GM18907 (cell line): ENCODE measurements at regions not wholly inside any gene's neighbourhood (a gene's known extent, or its start where the extent isn't known, plus 50 kb on each side); places are given as distances from the start of the nearest gene placed in this dataset.

Experiments used
- ATAC-seq: cut with Tn5 transposase; IDR thresholded peaks from one replicate; pipeline ENCODE4 v1.9.1; 2021; ENCODE audit warnings: mild to moderate bottlenecking, moderate library complexity; ENCODE audit not compliant: unreplicated experiment

DNA sequence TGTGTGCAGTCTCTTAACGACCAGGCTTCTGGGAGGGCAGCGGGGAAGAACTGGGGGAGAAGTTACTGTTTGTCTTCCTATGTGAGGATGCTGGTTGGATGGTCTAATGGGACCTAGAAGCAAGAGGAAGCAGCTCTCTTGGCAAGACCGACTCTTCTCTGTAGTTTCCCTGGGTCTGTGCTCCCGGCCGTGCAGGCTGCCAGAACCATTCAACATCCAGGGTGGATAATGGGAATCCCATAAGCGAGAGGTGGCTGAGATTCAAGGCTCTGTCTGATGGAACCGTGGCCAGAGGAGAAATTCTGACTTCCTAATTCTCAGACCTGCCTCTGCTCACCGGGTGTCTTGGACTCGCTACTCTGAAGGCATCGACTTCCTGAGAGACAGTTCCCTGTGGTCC lies 561.0 kb upstream of the TBX3 start:
- ATAC-seq: no peak

DNA sequence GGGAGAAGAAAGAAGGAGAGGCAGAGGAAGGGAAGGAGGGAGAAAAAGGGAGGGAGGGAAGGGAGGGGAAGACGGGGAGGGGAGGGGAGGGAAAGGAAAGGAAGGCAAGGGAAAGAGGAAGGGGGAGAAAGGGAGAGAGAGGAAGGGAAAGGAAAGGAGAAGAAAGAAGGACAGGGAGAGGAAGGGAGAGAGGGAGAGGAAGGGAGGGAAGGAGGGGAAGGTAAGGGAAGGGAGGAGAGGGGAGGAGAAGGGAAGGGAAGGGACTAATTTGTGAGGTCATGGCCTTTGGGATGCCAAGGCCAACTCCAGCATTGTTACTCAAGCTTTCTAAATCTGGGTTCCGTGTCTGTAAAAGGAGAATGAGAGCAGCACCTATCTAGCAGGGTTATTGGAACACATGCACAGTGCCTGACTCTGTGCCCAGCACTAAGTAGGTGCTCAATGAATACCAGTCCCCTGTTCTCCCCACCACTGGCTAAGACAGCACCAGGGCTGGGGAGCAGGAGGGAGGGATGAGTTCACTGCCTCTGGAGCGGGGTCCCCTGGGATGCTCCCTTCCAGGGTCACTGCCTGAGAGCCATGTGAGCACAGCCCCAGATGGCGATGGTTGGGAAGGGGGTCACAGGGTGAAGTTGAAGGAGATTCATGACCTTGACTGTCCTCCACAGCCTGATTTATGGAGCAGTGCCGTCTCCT lies 560.1 kb upstream of the TBX3 start:
- ATAC-seq: no peak

GRCh38 chr12:115240251-115240650 lies 556.3 kb upstream of the TBX3 start:
- ATAC-seq: no peak

GRCh38 chr12:115235880-115236279 lies 551.9 kb upstream of the TBX3 start:
- ATAC-seq: no peak

- ATAC-seq: no peak
Measured at GRCh38 chr12:115233891-115234543, 550.0 kb upstream of the TBX3 start.

GRCh38 chr12:115232455-115233156 lies 548.6 kb upstream of the TBX3 start:
- ATAC-seq: no peak

GRCh38 chr12:115230606-115231005 lies 546.6 kb upstream of the TBX3 start:
- no peak for ATAC-seq

DNA sequence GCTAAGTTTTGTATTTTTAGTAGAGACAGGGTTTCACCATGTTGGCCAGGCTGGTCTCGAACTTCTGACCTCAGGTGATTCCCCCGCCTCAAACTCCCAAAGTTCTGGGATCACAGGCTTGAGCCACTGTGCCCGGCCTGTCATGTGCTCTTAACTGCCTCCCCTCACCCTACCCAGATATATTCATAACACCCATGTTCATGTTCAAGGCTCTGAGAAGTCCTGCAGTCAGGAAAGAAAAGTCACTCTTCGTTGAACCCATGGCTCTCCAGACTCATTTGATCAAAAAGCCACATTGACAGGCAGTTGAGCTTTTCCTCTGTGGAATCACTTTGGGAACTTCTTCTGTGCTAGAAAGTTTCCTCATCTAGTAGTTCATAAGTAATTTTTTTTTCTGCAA lies 545.5 kb upstream of the TBX3 start:
- no peak for ATAC-seq

DNA sequence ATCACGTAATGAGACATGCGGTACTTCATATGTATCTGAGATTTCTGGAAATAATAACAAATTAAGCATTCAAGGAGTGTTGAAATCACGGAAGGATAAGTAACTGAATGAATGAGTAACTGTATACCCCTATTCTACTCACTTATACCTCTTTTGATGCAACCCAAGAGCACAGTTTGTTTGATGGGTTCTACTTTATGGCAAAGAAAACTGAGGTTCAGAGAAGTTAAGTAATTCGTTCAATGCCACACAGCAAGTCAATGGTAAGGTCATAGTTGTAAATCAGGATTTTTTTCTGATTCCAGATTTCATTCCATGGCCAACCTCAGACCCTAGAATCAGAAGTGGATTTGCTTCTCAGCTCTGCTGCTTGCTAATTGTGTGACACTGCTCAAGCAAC lies 544.5 kb upstream of the TBX3 start:
- ATAC-seq: no peak

GRCh38 chr12:115227137-115227615 lies 543.2 kb upstream of the TBX3 start:
- ATAC-seq: no peak

DNA sequence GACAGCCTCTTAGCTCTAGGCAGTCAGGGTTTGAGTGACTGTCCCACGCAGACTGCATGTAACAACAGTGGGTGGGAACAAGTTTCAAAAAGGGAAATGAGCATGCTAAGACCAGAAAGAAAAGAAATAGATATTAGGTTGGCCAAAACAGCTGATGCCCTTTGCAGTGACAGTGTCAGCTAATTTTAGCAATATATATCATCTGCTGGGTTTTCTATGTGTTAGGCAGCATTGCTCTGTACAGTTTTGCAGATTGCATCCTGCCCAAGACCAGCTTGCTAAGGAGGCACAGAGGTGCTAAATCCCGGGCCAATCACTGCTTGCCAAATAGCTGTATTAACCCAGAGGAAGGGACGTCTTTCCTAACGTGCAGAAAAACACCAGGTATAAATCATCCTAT lies 541.9 kb upstream of the TBX3 start:
- no peak for ATAC-seq

DNA sequence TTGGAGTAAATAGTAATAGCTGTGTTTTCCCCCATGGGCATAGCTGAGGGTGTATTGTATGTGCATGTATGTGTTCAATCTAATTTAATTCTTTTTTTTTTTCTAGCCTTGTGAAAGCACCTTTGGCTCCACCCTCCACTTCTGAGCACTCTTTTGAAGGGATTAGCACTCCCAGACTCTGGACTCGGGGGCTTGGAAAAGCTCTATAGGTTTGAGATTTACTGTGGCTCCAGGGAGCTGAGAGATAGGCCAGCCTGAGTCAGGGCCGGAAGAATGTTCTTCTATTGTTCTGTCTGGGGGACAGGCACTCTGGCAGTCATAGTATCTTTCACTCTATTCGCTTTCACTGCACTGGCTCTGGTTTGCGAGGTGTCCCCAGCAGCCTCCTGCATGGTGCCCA lies 540.0 kb upstream of the TBX3 start:
- no peak for ATAC-seq

DNA sequence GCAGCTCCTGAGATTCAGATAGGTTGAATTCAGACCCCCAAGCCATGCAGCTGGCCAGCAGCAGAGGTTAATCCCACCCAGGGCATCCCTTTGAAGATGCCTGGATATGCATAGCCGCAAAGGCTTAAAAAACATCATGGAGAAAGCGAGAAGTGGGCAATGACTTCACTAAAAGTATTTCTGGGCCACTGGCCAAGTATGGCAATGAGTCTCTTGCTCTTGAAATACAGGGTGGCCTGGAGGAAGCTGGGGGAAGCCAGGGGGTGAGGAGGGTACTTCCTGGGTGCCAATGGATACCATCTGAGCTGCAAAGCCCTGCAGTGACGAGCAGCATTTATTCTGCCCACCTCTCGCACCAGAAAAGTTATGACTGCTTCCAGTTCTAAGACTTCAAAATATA lies 539.3 kb upstream of the TBX3 start:
- no peak for ATAC-seq

- ATAC-seq: no peak
Measured at GRCh38 chr12:115222220-115222619, 538.2 kb upstream of the TBX3 start.

- ATAC-seq: no peak
Measured at GRCh38 chr12:115216301-115216700, 532.3 kb upstream of the TBX3 start.

DNA sequence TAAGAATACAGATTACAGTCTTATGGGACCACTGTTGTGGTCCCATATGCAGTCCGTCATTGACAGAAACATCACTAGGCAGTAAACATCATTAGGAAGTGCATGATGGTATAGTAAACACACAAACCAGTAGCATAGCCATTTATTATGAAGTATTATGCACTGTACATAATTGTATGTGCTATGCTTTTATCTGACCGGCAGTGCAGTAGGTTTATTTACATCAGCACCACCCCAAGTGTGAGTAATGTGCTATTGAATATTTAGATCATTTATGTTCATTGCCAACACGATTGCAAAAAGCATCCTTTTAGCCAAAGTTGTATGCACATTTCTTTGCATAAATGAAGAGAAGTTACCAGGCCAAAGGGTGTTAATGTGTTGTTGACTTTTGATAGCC lies 531.6 kb upstream of the TBX3 start:
- no peak for ATAC-seq

GRCh38 chr12:115213538-115214016 lies 529.6 kb upstream of the TBX3 start:
- ATAC-seq: no peak

DNA sequence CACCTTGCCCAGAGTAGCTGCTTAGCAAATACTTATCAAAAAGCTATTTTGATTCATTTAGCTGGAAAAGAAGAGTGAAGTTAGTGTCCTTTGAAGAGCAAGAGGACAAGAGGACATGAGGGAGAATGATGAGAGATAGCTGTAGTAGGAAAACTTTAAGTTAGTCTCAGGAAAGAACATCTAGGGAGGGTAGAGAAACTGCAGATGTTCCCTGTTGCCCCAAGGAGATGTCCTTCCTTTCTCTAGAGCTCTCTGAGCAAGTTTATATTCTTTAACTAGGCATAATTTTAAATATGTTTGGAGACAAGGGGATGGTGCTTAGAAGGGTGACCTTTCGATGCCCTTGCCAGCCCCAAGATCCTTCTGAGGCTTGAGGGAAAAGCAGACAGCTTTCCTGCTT lies 529.1 kb upstream of the TBX3 start:
- ATAC-seq: no peak

- no peak for ATAC-seq
Measured at GRCh38 chr12:115212356-115212755, 528.4 kb upstream of the TBX3 start.

- ATAC-seq: no peak
Measured at GRCh38 chr12:115210533-115211252, 526.7 kb upstream of the TBX3 start.

- ATAC-seq: no peak
Measured at GRCh38 chr12:115209230-115209629, 525.3 kb upstream of the TBX3 start.
